Parathyroid adenoma (tissue), 2 donors: ENCODE measurements at regions not wholly inside any gene's neighbourhood (a gene's known extent, or its start where the extent isn't known, plus 50 kb on each side); places are given as distances from the start of the nearest gene placed in this dataset.
"Not testable (repeated sequence)": the region's sequence is repeated elsewhere in the genome, so short reads cannot be mapped to it uniquely, and the experiment has no call there.

Experiments used
- H2AFZ ChIP-seq: fragments of 300-600 bp; sonication (generic); one replicate; pipeline ENCODE4 v1.7.0; 2017; ENCODE audit warnings: antibody characterized with exemption, mild to moderate bottlenecking
- H3K27ac ChIP-seq: fragments of 300-600 bp; sonication (generic); one replicate; pipeline ENCODE4 v1.7.0; 2017
- H3K27me3 ChIP-seq: fragments of 300-600 bp; sonication (generic); one replicate; pipeline ENCODE4 v1.7.0; 2017; ENCODE audit warnings: low read length; ENCODE audit not compliant: control insufficient read depth, insufficient read depth
- H3K36me3 ChIP-seq: fragments of 300-600 bp; sonication (generic); one replicate; pipeline ENCODE4 v1.7.0; 2017; ENCODE audit warnings: low read length; ENCODE audit not compliant: control insufficient read depth, insufficient read depth
- H3K4me1 ChIP-seq: fragments of 300-600 bp; sonication (generic); one replicate; pipeline ENCODE4 v1.7.0; 2017; ENCODE audit warnings: control low read depth
- H3K4me2 ChIP-seq: fragments of 300-600 bp; sonication (generic); one replicate; pipeline ENCODE4 v1.7.0; 2017; ENCODE audit warnings: low read length
- H3K4me3 ChIP-seq: fragments of 300-600 bp; sonication (generic); one replicate; pipeline ENCODE4 v1.7.0; 2017; ENCODE audit warnings: low read depth, low read length
- H3K79me2 ChIP-seq: fragments of 300-600 bp; sonication (generic); one replicate; pipeline ENCODE4 v1.7.0; 2017; ENCODE audit warnings: control low read depth
- H3K9ac ChIP-seq: fragments of 300-600 bp; sonication (generic); one replicate; pipeline ENCODE4 v1.7.0; 2017; ENCODE audit warnings: mild to moderate bottlenecking
- H3K9me3 ChIP-seq: fragments of 300-600 bp; sonication (generic); one replicate; pipeline ENCODE4 v1.7.0; 2017; ENCODE audit warnings: low read length; ENCODE audit not compliant: control insufficient read depth
- TF ChIP-seq, protein P1 (sequence below): fragments of 300-600 bp; sonication (generic); IDR thresholded peaks from one replicate; pipeline ENCODE4 v1.7.0; 2017; ENCODE audit warnings: antibody characterized with exemption, mild to moderate bottlenecking
- donor health status: primary hyperparathyroidism.

DNA sequence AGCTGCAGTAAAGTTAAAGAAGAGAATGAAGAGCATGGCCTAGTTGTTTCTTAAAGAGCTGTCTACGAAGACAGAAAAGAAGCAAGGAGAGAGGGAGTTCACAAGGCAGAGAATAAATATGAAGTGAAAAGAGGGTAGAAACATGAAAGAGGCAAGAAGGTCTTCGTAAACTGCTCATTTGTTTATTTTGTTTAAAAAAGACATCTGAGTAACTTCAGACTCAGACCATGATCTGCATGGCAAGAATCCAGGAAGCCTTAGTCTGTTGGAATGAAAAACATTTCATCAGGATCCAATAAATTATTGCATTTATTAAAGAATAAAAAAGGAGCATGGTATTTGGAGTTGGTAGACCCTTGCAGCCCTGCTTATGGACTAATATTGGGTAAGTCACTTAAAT, 151.1 kb downstream of the SEM1 start:
- H3K4me2 ChIP-seq, result no peak overlapping the region
- H3K4me1 ChIP-seq, result no peaks in the 10 kb centered on the region
- H3K4me3 ChIP-seq, result no peak overlapping the region
- no peak overlapping the region for H3K9ac ChIP-seq
- no peak overlapping the region for H3K27ac ChIP-seq
- no peaks in the 10 kb centered on the region for H3K27me3 ChIP-seq
- no peak overlapping the region for H2AFZ ChIP-seq
- no peaks in the 10 kb centered on the region for H3K79me2 ChIP-seq
- TF ChIP-seq, protein P1, sequence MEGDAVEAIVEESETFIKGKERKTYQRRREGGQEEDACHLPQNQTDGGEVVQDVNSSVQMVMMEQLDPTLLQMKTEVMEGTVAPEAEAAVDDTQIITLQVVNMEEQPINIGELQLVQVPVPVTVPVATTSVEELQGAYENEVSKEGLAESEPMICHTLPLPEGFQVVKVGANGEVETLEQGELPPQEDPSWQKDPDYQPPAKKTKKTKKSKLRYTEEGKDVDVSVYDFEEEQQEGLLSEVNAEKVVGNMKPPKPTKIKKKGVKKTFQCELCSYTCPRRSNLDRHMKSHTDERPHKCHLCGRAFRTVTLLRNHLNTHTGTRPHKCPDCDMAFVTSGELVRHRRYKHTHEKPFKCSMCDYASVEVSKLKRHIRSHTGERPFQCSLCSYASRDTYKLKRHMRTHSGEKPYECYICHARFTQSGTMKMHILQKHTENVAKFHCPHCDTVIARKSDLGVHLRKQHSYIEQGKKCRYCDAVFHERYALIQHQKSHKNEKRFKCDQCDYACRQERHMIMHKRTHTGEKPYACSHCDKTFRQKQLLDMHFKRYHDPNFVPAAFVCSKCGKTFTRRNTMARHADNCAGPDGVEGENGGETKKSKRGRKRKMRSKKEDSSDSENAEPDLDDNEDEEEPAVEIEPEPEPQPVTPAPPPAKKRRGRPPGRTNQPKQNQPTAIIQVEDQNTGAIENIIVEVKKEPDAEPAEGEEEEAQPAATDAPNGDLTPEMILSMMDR, result no peak
- H3K36me3 ChIP-seq, result no peaks in the 10 kb centered on the region
- H3K9me3 ChIP-seq, result no peaks in the 10 kb centered on the region

DNA sequence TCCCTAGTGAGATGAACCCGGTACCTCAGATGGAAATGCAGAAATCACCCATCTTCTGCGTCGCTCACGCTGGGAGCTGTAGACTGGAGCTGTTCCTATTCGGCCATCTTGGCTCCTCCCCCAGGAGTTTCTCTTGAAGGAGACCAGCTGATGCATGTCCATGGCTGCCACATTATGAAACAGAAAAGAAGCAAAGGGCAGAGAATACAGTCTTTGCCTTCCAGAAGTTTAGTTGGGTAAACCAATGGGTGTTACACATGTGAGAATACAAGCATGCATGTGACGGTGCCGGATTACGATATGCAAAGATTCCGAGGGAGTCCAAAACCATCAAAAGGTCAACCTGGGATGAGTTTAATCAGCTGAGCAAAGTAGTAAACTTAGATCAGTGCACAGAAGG, 151.6 kb downstream of the SEM1 start:
- Histone ChIP-seq H3K9me3 (no peaks in the 10 kb centered on the region), H3K27ac (no peak overlapping the region), H3K36me3 (no peaks in the 10 kb centered on the region), H3K27me3 (no peaks in the 10 kb centered on the region), H3K4me3 (no peak overlapping the region), H3K4me1 (no peaks in the 10 kb centered on the region), H3K79me2 (no peaks in the 10 kb centered on the region), H3K9ac (no peak overlapping the region), H3K4me2 (no peak overlapping the region), H2AFZ (no peak overlapping the region)
- TF ChIP-seq, protein P1, result no peak

DNA sequence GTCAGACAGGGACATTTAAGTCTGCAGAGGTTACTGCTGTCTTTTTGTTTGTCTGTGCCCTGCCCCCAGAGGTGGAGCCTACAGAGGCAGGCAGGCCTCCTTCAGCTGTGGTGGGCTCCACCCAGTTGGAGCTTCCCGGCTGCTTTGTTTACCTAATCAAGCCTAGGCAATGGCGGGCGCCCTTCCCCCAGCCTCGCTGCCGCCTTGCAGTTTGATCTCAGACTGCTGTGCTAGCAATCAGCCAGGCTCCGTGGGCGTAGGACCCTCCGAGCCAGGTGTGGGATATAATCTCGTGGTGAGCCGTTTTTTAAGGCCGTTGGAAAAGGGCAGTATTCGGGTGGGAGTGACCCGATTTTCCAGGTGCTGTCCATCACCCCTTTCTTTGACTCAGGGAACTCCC, 152.0 kb downstream of the SEM1 start:
- not testable (repeated sequence) for H3K27me3 ChIP-seq, H3K4me1 ChIP-seq, H3K9me3 ChIP-seq, H3K9ac ChIP-seq, H3K36me3 ChIP-seq, H3K27ac ChIP-seq, H3K4me2 ChIP-seq, H3K79me2 ChIP-seq, H2AFZ ChIP-seq, H3K4me3 ChIP-seq

DNA sequence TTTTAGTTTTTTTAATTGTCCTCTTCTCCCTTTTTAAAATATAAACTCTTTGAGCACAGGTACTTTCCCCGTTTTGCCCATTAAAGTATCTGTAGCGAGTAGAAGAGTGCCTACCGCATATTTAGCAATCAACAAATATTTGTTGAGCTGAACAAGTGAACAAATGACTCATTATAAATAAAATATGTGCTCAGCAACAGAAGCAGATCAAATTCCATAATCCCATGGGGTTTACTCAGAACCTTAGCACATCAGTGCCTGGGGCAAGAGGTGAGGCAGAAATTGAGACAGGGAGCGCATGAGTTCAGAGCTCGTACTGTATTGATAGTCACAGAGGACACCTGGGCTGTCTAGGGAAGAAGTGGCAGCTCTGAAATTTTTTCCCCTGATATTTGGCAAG, 161.0 kb downstream of the SEM1 start:
- Histone ChIP-seq H3K9ac (no peak overlapping the region), H3K4me2 (no peak overlapping the region), H3K27ac (no peak overlapping the region), H3K36me3 (no peaks in the 10 kb centered on the region), H3K27me3 (no peaks in the 10 kb centered on the region), H2AFZ (no peak overlapping the region), H3K4me1 (no peaks in the 10 kb centered on the region), H3K79me2 (no peaks in the 10 kb centered on the region), H3K9me3 (no peaks in the 10 kb centered on the region), H3K4me3 (no peak overlapping the region)
- TF ChIP-seq, protein P1, result no peak

DNA sequence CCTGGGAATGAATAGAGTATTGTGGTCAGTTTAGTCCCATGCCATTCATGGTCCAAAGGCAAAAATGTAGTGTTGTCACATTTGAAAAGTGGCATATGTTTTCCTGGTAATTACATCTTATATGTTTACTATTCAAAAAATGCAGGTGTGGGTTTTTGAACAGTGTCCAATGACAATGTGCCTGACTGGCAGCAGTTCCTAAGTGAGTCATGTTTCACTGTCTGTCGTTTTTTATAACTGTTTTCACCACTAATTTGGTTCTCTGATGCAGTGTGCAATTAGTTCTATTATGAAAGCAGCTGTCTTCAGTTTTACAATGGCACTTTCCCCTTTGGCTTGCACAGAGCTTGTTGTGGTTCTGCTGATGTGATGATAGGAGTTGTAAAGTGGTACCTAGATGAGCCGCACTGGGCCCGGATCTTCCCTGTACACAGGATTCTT, 162.3 kb downstream of the SEM1 start:
- Histone ChIP-seq H3K9ac (no peak overlapping the region), H3K79me2 (no peaks in the 10 kb centered on the region), H3K9me3 (no peaks in the 10 kb centered on the region), H3K4me1 (no peaks in the 10 kb centered on the region), H3K36me3 (no peaks in the 10 kb centered on the region), H3K27me3 (no peaks in the 10 kb centered on the region), H3K4me2 (no peak overlapping the region), H3K27ac (no peak overlapping the region), H3K4me3 (no peak overlapping the region), H2AFZ (no peak overlapping the region)
- TF ChIP-seq, protein P1, result no peak
